CD14-positive monocyte (primary cell): ENCODE measurements at regions not wholly inside any gene's neighbourhood (a gene's known extent, or its start where the extent isn't known, plus 50 kb on each side); places are given as distances from the start of the nearest gene placed in this dataset.

Experiments used
- DNase-seq, 3 donors: peaks; one replicate each; pipeline ENCODE4 v3.0.0-alpha.2; 2011 to 2022
- H2AFZ ChIP-seq: 2 replicates; pipeline ENCODE4 v1.6.0; 2012; ENCODE audit warnings: mild to moderate bottlenecking, low read depth, low read length, inconsistent platforms; ENCODE audit not compliant: insufficient read depth, poor library complexity, severe bottlenecking
- H3K27ac ChIP-seq, 2 donors: 1 replicate in 1 of 2; 2 replicates in 1 of 2; pipeline ENCODE4 v1.5.1; 2012 to 2013; ENCODE audit warnings: low read length in 2 of 2, control low read depth in 1 of 2, inconsistent platforms in 1 of 2, low read depth in 1 of 2, mild to moderate bottlenecking in 1 of 2
- H3K27me3 ChIP-seq, 2 donors: one replicate each; pipeline versions ENCODE4 v1.6.0 to v1.6.1; 2011 to 2013; ENCODE audit warnings: low read length in 2 of 2; ENCODE audit not compliant: control insufficient read depth in 2 of 2, insufficient read depth in 2 of 2
- H3K36me3 ChIP-seq, 2 donors: replicated peaks in 1 of 2; 1 replicate in 1 of 2; 2 replicates in 1 of 2; pipeline versions ENCODE4 v1.5.1 to v1.6.1; 2012 to 2013; ENCODE audit warnings: low read length in 2 of 2, control low read depth in 1 of 2, inconsistent platforms in 1 of 2, mild to moderate bottlenecking in 1 of 2; ENCODE audit not compliant: insufficient read depth in 2 of 2, control insufficient read depth in 1 of 2
- H3K4me1 ChIP-seq, 2 donors: 1 replicate in 1 of 2; 2 replicates in 1 of 2; pipeline versions ENCODE4 v1.5.1 to v1.6.1; 2012 to 2013; ENCODE audit warnings: low read length in 2 of 2, control low read depth in 1 of 2, inconsistent platforms in 1 of 2, mild to moderate bottlenecking in 1 of 2, moderate library complexity in 1 of 2; ENCODE audit not compliant: insufficient read depth in 2 of 2, control insufficient read depth in 1 of 2
- H3K4me2 ChIP-seq: replicated peaks from 2 replicates; pipeline ENCODE3; 2012; ENCODE audit warnings: low read length, moderate library complexity, mild to moderate bottlenecking; ENCODE audit not compliant: poor library complexity, severe bottlenecking; ENCODE audit errors: extremely low read depth
- H3K4me3 ChIP-seq, 3 experiments: fragments of 200-600 bp in 1 of 3; sonication (generic) in 1 of 3; replicated peaks in 1 of 3; 1 replicate in 2 of 3; 2 replicates in 1 of 3; pipeline ENCODE4 v1.5.1; 2011 to 2013; ENCODE audit warnings: low read length in 3 of 3, mild to moderate bottlenecking in 3 of 3, control low read depth in 2 of 3, low read depth in 2 of 3, inconsistent platforms in 1 of 3, moderate library complexity in 1 of 3
- H3K79me2 ChIP-seq: 2 replicates; pipeline ENCODE4 v1.6.0; 2012; ENCODE audit warnings: mild to moderate bottlenecking, control low read depth, inconsistent platforms, low read length, moderate library complexity; ENCODE audit not compliant: insufficient read depth
- H3K9ac ChIP-seq: 2 replicates; pipeline ENCODE4 v1.6.0; 2017; ENCODE audit warnings: low read length, mild to moderate bottlenecking; ENCODE audit not compliant: insufficient read depth, poor library complexity, severe bottlenecking
- H3K9me3 ChIP-seq, 2 donors: replicated peaks in 1 of 2; 1 replicate in 1 of 2; 2 replicates in 1 of 2; pipeline versions ENCODE4 v1.5.1 to v1.6.1; 2012 to 2013; ENCODE audit warnings: low read length in 2 of 2, control low read depth in 1 of 2; ENCODE audit not compliant: control insufficient read depth in 1 of 2, insufficient read depth in 1 of 2
- H4K20me1 ChIP-seq: 2 replicates; pipeline ENCODE4 v1.6.0; 2012; ENCODE audit warnings: mild to moderate bottlenecking, low read length, control low read depth, moderate library complexity; ENCODE audit not compliant: insufficient read depth
- H3K27ac Mint-ChIP-seq, 7 donors: one replicate each; pipeline ENCODE4 v1.8.0; 2020; ENCODE audit warnings: mild to moderate bottlenecking in 7 of 7, mixed read lengths in 7 of 7, moderate library complexity in 6 of 7, inconsistent platforms in 2 of 7
- H3K27me3 Mint-ChIP-seq, 3 donors: one replicate each; pipeline ENCODE4 v1.8.0; 2021 to 2022; ENCODE audit warnings: low read depth in 3 of 3, mild to moderate bottlenecking in 3 of 3, mixed read lengths in 3 of 3, moderate library complexity in 3 of 3, inconsistent platforms in 1 of 3
- H3K36me3 Mint-ChIP-seq, 2 donors: one replicate each; pipeline ENCODE4 v1.8.0; 2020; ENCODE audit warnings: mixed read lengths in 2 of 2, inconsistent platforms in 1 of 2, mild to moderate bottlenecking in 1 of 2
- H3K4me1 Mint-ChIP-seq: one replicate; pipeline ENCODE4 v1.8.0; 2020; ENCODE audit warnings: mild to moderate bottlenecking, mixed read lengths
- H3K4me3 Mint-ChIP-seq, 2 donors: one replicate each; pipeline ENCODE4 v1.8.0; 2020; ENCODE audit warnings: mild to moderate bottlenecking in 2 of 2, mixed read lengths in 2 of 2, moderate library complexity in 1 of 2
- H3K9me3 Mint-ChIP-seq, 7 donors: one replicate each; pipeline ENCODE4 v1.8.0; 2020 to 2022; ENCODE audit warnings: mixed read lengths in 7 of 7, mild to moderate bottlenecking in 6 of 7, moderate library complexity in 6 of 7, inconsistent platforms in 2 of 7
- CTCF ChIP-seq: fragments of 200-600 bp; IDR thresholded peaks from one replicate; pipeline ENCODE4 v1.8.0; 2022; ENCODE audit warnings: antibody characterized with exemption, mild to moderate bottlenecking
- WGBS: methylation state at CpG from one replicate; pipeline ENCODE4 v1.1.5; 2013; ENCODE audit warnings: missing lambda C conversion rate; ENCODE audit not compliant: insufficient coverage; 5-methylcytosine and 5-hydroxymethylcytosine counted together
- intact Hi-C, 2 donors: fragments of 100-400 bp; cut with micrococcal nuclease; formaldehyde crosslinking; loops; one replicate each; pipeline versions ENCODE4 v1.15.0 to v1.15.1; 2023

GRCh38 chr18:61657066-61657732 is 235.6 kb downstream of the RNF152 start:
- Histone ChIP-seq H3K4me2 (no peak overlapping the region), H4K20me1 (no peaks in the 10 kb centered on the region), H3K27me3 (no peaks in the 10 kb centered on the region), H3K9me3 (no peaks in the 10 kb centered on the region), H3K4me1 (no peaks in the 10 kb centered on the region), H3K9ac (no peak overlapping the region), H3K27ac (no peak overlapping the region), H3K4me3 (no peak overlapping the region), H2AFZ (no peak overlapping the region), H3K36me3 (no peaks in the 10 kb centered on the region), H3K79me2 (no peaks in the 10 kb centered on the region)
- Mint-ChIP-seq H3K27me3 (peaks cover 2 to 5% (median 2%) of the 10 kb centered on the region in 3 donors), H3K9me3 (peaks cover 2 to 15% (median 5%) of the 10 kb centered on the region in 7 donors), H3K36me3 (no peaks in the 10 kb centered on the region), H3K27ac (no peak overlapping the region), H3K4me1 (no peaks in the 10 kb centered on the region), H3K4me3 (no peak overlapping the region)
- no CpG with 5 or more reads among the region's 3 CpGs for WGBS
- TF ChIP-seq CTCF: no peak
- DNase-seq: no peak
- intact Hi-C loops: no loop called here

DNA sequence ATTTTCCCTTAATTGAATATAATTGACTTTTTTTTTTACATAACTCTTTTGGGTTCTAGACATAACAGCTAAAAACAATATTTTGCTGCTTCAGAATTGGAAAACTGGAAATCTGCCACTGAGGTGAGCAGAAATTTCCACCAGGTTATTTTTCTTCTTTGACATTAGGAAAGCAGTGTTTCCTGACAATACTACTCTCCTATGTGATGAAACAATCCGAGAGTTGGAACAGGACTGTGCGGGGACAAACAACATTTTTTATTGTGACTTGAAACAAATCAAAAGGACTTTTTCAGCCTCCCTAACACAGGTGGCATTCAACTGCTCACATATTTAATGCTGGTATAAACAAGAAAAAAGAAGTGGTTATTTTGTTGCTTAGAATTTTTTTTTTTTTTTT is 237.2 kb downstream of the RNF152 start:
- H3K9me3 ChIP-seq: no peaks in the 10 kb centered on the region
- no CpG with 5 or more reads among the region's 2 CpGs for WGBS
- H3K27me3 Mint-ChIP-seq: peaks cover 2 to 5% (median 3%) of the 10 kb centered on the region in 3 donors
- no peaks in the 10 kb centered on the region for H3K79me2 ChIP-seq
- H3K4me3 Mint-ChIP-seq: no peak overlapping the region
- no peaks in the 10 kb centered on the region for H3K27me3 ChIP-seq
- H3K9me3 Mint-ChIP-seq: peaks cover 2 to 12% (median 6%) of the 10 kb centered on the region in 7 donors
- H3K27ac Mint-ChIP-seq: no peak overlapping the region
- H3K4me3 ChIP-seq: no peak overlapping the region
- H3K36me3 ChIP-seq: no peaks in the 10 kb centered on the region
- H3K9ac ChIP-seq: no peak overlapping the region
- H3K27ac ChIP-seq: no peak overlapping the region
- no peaks in the 10 kb centered on the region for H3K4me1 Mint-ChIP-seq
- H3K36me3 Mint-ChIP-seq: no peaks in the 10 kb centered on the region
- DNase-seq: no peak
- intact Hi-C loops: no loop called here
- no peaks in the 10 kb centered on the region for H3K4me1 ChIP-seq
- no peak overlapping the region for H3K4me2 ChIP-seq
- no peaks in the 10 kb centered on the region for H4K20me1 ChIP-seq
- no peak overlapping the region for H2AFZ ChIP-seq
- no peak for TF ChIP-seq CTCF
